Trophoblast cell (in vitro differentiated cells and primary cell): ENCODE measurements at regions not wholly inside any gene's neighbourhood (a gene's known extent, or its start where the extent isn't known, plus 50 kb on each side); places are given as distances from the start of the nearest gene placed in this dataset.
A peak's percentile ranks its signal among the peaks of the same experiment; 100 is the strongest.

Source experiments
- DNase-seq, 2 donors: peaks; one replicate each; pipeline ENCODE4 v3.0.0-alpha.2; 2016
- H2AFZ ChIP-seq: 2 replicates; pipeline ENCODE4 v1.6.1; 2013; ENCODE audit warnings: low read length, moderate library complexity, mild to moderate bottlenecking; ENCODE audit not compliant: insufficient read depth, poor library complexity
- H2AK5ac ChIP-seq: 2 replicates; pipeline ENCODE4 v1.6.1; 2013; ENCODE audit warnings: mild to moderate bottlenecking, low read length
- H2BK120ac ChIP-seq: 2 replicates; pipeline ENCODE4 v1.6.1; 2013; ENCODE audit warnings: low read length, mild to moderate bottlenecking, moderate library complexity; ENCODE audit not compliant: insufficient read depth, poor library complexity
- H2BK12ac ChIP-seq: 2 replicates; pipeline ENCODE4 v1.6.1; 2013; ENCODE audit warnings: mild to moderate bottlenecking, low read length, moderate library complexity
- H2BK5ac ChIP-seq: 2 replicates; pipeline ENCODE4 v1.6.1; 2013; ENCODE audit warnings: low read length, low read depth, moderate library complexity, mild to moderate bottlenecking; ENCODE audit not compliant: poor library complexity
- H3K14ac ChIP-seq: 2 replicates; pipeline ENCODE4 v1.6.1; 2013; ENCODE audit warnings: mild to moderate bottlenecking, low read length
- H3K18ac ChIP-seq: 2 replicates; pipeline ENCODE4 v1.6.1; 2013; ENCODE audit warnings: mild to moderate bottlenecking, low read length
- H3K23ac ChIP-seq: 2 replicates; pipeline ENCODE4 v1.6.1; 2013; ENCODE audit warnings: low read length
- H3K27ac ChIP-seq: 2 replicates; pipeline ENCODE4 v1.5.1; 2013; ENCODE audit warnings: low read depth, mild to moderate bottlenecking, inconsistent platforms, low read length, moderate library complexity
- H3K27me3 ChIP-seq: 2 replicates; pipeline ENCODE4 v1.6.1; 2013; ENCODE audit warnings: inconsistent platforms, mild to moderate bottlenecking, low read length, moderate library complexity; ENCODE audit not compliant: insufficient read depth
- H3K36me3 ChIP-seq, 2 experiments: 1 replicate in 1 of 2; 2 replicates in 1 of 2; pipeline ENCODE4 v1.6.1; 2013; ENCODE audit warnings: low read length in 2 of 2, mild to moderate bottlenecking in 2 of 2, moderate library complexity in 1 of 2; ENCODE audit not compliant: insufficient read depth in 2 of 2, control insufficient read depth in 1 of 2
- H3K4ac ChIP-seq: 2 replicates; pipeline ENCODE4 v1.6.1; 2013; ENCODE audit warnings: low read depth, mild to moderate bottlenecking, low read length, moderate library complexity
- H3K4me1 ChIP-seq, 2 experiments: 1 replicate in 1 of 2; 2 replicates in 1 of 2; pipeline ENCODE4 v1.6.1; 2013; ENCODE audit warnings: low read length in 2 of 2, mild to moderate bottlenecking in 2 of 2, moderate library complexity in 1 of 2; ENCODE audit not compliant: insufficient read depth in 2 of 2, control insufficient read depth in 1 of 2
- H3K4me2 ChIP-seq: 2 replicates; pipeline ENCODE4 v1.6.1; 2013; ENCODE audit warnings: inconsistent platforms, mild to moderate bottlenecking, low read length, moderate library complexity
- H3K4me3 ChIP-seq: 2 replicates; pipeline ENCODE4 v1.5.1; 2013; ENCODE audit warnings: mild to moderate bottlenecking, low read depth, low read length, inconsistent platforms
- H3K79me1 ChIP-seq: one replicate; pipeline ENCODE4 v1.6.1; 2013; ENCODE audit warnings: low read length
- H3K79me2 ChIP-seq: 2 replicates; pipeline ENCODE4 v1.6.1; 2013; ENCODE audit warnings: low read length, mild to moderate bottlenecking; ENCODE audit not compliant: control insufficient read depth, insufficient read depth, poor library complexity
- H3K9ac ChIP-seq: 2 replicates; pipeline ENCODE4 v1.6.1; 2013; ENCODE audit warnings: mild to moderate bottlenecking, low read length
- H3K9me3 ChIP-seq: 2 replicates; pipeline ENCODE4 v1.6.1; 2013; ENCODE audit warnings: low read depth, mild to moderate bottlenecking, control low read depth, inconsistent platforms, low read length; ENCODE audit not compliant: insufficient read depth
- H4K12ac ChIP-seq: 2 replicates; pipeline ENCODE4 v1.6.1; 2013; ENCODE audit warnings: low read depth, mild to moderate bottlenecking, low read length, moderate library complexity
- H4K8ac ChIP-seq: 2 replicates; pipeline ENCODE4 v1.6.1; 2013; ENCODE audit warnings: low read depth, mild to moderate bottlenecking, low read length, moderate library complexity
- H4K91ac ChIP-seq: one replicate; pipeline ENCODE4 v1.6.1; 2013; ENCODE audit warnings: low read depth, mild to moderate bottlenecking, low read length, moderate library complexity
- WGBS: extraction: QIAGEN DNeasy Blood & Tissue Kit; methylation state at CpG from one replicate; pipeline ENCODE4 v1.1.7; 2013; ENCODE audit warnings: missing lambda C conversion rate; ENCODE audit not compliant: insufficient read length, insufficient coverage; ENCODE audit errors: extremely low coverage; 5-methylcytosine and 5-hydroxymethylcytosine counted together

DNA sequence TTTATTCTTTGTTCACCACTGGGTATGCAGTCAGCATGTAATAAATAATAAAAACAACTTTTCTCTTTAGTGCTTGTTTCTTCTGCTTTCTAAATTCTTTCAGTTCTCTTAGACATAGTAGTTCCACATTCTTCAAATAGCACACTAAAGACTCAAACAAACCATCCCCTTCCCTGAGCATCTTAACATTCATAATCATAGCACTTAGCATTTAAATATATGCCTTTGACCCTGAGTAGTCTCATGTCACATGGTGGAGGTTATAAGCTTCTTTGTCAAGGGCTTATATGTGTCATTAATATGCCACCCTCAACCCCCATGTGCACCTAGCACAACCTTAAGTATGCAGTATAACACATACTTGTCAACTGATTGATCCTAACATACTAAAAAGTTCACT lies 212.7 kb downstream of the PHLDA1 start:
- H2BK12ac ChIP-seq: no peak overlapping the region
- H2BK120ac ChIP-seq: no peak overlapping the region
- H4K12ac ChIP-seq: no peak overlapping the region
- no peak overlapping the region for H2BK5ac ChIP-seq
- H3K36me3 ChIP-seq: no peaks in the 10 kb centered on the region
- H3K9me3 ChIP-seq: no peaks in the 10 kb centered on the region
- H3K14ac ChIP-seq: no peak overlapping the region
- H3K23ac ChIP-seq: no peak overlapping the region
- H4K91ac ChIP-seq: no peak overlapping the region
- H3K79me1 ChIP-seq: no peaks in the 10 kb centered on the region
- H3K27me3 ChIP-seq: no peaks in the 10 kb centered on the region
- H4K8ac ChIP-seq: no peak overlapping the region
- peak in 1 of 2 donors; percentile 36 for DNase-seq
- H3K27ac ChIP-seq: no peak overlapping the region
- no peak overlapping the region for H2AFZ ChIP-seq
- no peaks in the 10 kb centered on the region for H3K79me2 ChIP-seq
- no peak overlapping the region for H3K4ac ChIP-seq
- H3K4me1 ChIP-seq: no peaks in the 10 kb centered on the region
- H3K4me2 ChIP-seq: no peak overlapping the region
- H3K4me3 ChIP-seq: no peak overlapping the region
- no peak overlapping the region for H3K18ac ChIP-seq
- H3K9ac ChIP-seq: no peak overlapping the region
- H2AK5ac ChIP-seq: no peak overlapping the region

DNA sequence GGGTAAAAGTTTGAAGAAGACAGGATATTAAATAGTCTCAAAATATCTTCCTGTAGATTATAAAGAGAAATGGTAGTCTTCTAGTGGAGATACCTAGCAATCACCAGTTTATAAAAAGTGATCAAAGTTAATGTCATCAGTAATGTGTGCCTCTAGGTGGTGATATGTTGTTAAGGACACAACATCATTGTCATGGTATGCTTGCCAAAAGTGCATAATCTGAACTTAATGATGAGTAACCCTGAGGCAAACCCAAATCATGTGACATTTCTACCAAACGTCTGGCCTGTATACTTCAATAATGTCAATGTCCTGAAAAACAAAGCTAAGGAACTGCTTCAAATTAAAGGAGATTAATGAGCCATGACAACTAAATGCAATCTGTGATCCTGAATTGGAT lies 214.7 kb downstream of the PHLDA1 start:
- Histone ChIP-seq H3K4me3 (no peak overlapping the region), H4K8ac (no peak overlapping the region), H3K4me1 (no peaks in the 10 kb centered on the region), H3K4me2 (no peak overlapping the region), H2BK12ac (no peak overlapping the region), H3K18ac (no peak overlapping the region), H4K91ac (no peak overlapping the region), H3K27me3 (no peaks in the 10 kb centered on the region), H3K79me2 (no peaks in the 10 kb centered on the region), H3K36me3 (no peaks in the 10 kb centered on the region), H3K14ac (no peak overlapping the region), H2BK120ac (no peak overlapping the region), H2AK5ac (no peak overlapping the region), H3K9me3 (no peaks in the 10 kb centered on the region), H2AFZ (no peak overlapping the region), H3K79me1 (no peaks in the 10 kb centered on the region), H4K12ac (no peak overlapping the region), H3K4ac (no peak overlapping the region), H2BK5ac (no peak overlapping the region), H3K27ac (no peak overlapping the region), H3K9ac (no peak overlapping the region), H3K23ac (no peak overlapping the region)
- no CpG with 5 or more reads among the region's 1 CpG for whole genome bisulfite sequencing
- DNase-seq: no peak

DNA sequence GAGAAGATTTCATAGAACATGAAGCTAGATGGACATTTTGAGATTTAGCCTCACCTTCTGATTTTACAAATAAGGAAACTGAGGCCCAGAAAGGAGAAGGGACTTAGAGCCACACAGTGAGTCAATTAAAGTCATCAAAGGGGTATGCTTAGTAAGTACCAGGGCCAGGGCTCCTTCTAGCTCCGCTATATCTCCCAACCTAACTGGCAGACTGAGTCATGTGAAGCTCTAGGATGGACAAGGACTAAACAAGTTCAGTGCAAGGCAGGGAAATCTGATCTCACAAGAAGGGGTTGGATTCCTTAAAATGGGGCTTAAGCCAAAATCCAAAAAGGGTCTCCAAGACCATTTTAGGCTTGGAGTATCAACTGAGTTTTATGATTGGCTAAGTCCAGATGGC lies 215.8 kb downstream of the PHLDA1 start:
- H2BK5ac ChIP-seq: no peak overlapping the region

DNA sequence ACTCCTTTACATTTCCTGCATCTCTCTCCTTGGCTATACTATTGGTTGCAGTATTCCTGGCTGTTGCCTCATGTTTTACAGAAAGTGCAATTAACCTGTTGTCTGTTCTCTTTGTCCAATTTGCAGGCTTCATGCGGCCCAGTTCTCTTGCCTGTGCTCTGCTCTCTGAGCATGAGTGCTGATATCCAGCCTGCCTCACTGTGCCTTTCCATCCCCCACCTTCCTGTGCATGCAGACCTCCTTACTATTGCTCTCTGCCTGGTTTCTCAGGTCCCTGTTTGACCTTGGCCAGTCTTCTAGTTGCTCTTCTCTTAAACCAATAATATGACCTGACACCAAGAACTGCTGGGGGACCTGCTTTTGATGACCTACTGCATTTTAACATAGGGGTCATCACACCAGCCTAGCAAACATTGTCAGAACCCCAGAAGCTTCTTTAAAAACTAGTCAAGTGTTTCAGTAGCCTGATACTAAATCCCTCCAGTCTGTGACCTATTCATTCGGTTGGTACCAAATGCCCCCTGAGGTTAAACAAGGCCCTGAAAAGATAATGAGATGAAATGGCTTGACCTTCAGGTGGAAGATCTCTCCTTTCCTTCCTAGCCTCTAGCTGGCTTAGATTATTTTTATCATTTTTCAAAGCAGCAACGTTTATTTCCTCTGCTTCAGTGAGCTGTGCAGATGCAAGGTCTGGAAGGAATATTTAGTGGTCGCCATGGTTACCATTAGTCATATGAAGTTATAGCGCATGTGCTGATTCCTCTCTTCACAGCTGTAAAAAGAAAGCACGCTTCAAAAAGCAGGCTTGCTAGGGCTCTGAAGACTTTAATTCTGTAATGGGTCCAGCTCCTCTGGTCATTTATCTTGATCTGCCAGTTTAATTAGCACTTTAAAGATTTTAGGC lies 216.5 kb downstream of the PHLDA1 start:
- Histone ChIP-seq H3K23ac (no peak overlapping the region), H3K4me1 (no peaks in the 10 kb centered on the region), H2AK5ac (no peak overlapping the region), H4K91ac (no peak overlapping the region), H3K27ac (no peak overlapping the region), H2BK120ac (no peak overlapping the region), H3K27me3 (no peaks in the 10 kb centered on the region), H2AFZ (no peak overlapping the region), H3K4ac (no peak overlapping the region), H3K14ac (no peak overlapping the region), H3K18ac (no peak overlapping the region), H3K79me1 (no peaks in the 10 kb centered on the region), H3K4me2 (no peak overlapping the region), H3K9ac (no peak overlapping the region), H2BK12ac (no peak overlapping the region), H3K4me3 (no peak overlapping the region), H4K12ac (no peak overlapping the region), H3K9me3 (no peaks in the 10 kb centered on the region), H4K8ac (no peak overlapping the region), H2BK5ac (no peak overlapping the region), H3K36me3 (no peaks in the 10 kb centered on the region), H3K79me2 (no peaks in the 10 kb centered on the region)
- peak; percentile 20 to 84 for DNase-seq
- no CpG with 5 or more reads among the region's 6 CpGs for WGBS

More for the DNA sequence above, 215.8 kb downstream of the PHLDA1 start:
- H3K36me3 ChIP-seq: no peaks in the 10 kb centered on the region
- H3K79me1 ChIP-seq: no peaks in the 10 kb centered on the region
- no peak overlapping the region for H4K8ac ChIP-seq
- no CpG with 5 or more reads among the region's 1 CpG for WGBS
- no peaks in the 10 kb centered on the region for H3K4me1 ChIP-seq
- no peak overlapping the region for H3K9ac ChIP-seq
- no peak overlapping the region for H2AFZ ChIP-seq
- H3K4ac ChIP-seq: no peak overlapping the region
- H3K27ac ChIP-seq: no peak overlapping the region
- H2AK5ac ChIP-seq: no peak overlapping the region
- no peak overlapping the region for H4K91ac ChIP-seq
- H3K4me2 ChIP-seq: no peak overlapping the region
- H3K18ac ChIP-seq: no peak overlapping the region
- DNase-seq: no peak
- no peaks in the 10 kb centered on the region for H3K9me3 ChIP-seq
- H3K27me3 ChIP-seq: no peaks in the 10 kb centered on the region
- no peak overlapping the region for H3K23ac ChIP-seq
- no peak overlapping the region for H4K12ac ChIP-seq
- no peak overlapping the region for H2BK120ac ChIP-seq
- H2BK12ac ChIP-seq: no peak overlapping the region
- no peaks in the 10 kb centered on the region for H3K79me2 ChIP-seq
- H3K14ac ChIP-seq: no peak overlapping the region
- no peak overlapping the region for H3K4me3 ChIP-seq
